WERI-Rb-1 (cell line): ENCODE measurements at regions not wholly inside any gene's neighbourhood (a gene's known extent, or its start where the extent isn't known, plus 50 kb on each side); places are given as distances from the start of the nearest gene placed in this dataset.

Experiments used
- DNase-seq: peaks from one replicate; pipeline ENCODE4 v3.0.0-alpha.2; 2020
- H3K27ac ChIP-seq: fragments of 250-450 bp; sonication (Bioruptor Pico); 2 replicates; pipeline ENCODE4 v1.5.1; 2020; ENCODE audit warnings: mild to moderate bottlenecking, moderate library complexity
- H3K27me3 ChIP-seq: fragments of 250-450 bp; sonication (Bioruptor Pico); 2 replicates; pipeline ENCODE4 v1.5.1; 2021; ENCODE audit warnings: mild to moderate bottlenecking, low read depth, moderate library complexity; ENCODE audit not compliant: insufficient read depth, severe bottlenecking
- H3K36me3 ChIP-seq: fragments of 250-450 bp; sonication (Bioruptor Pico); 2 replicates; pipeline ENCODE4 v1.5.1; 2020; ENCODE audit warnings: mild to moderate bottlenecking, moderate library complexity
- H3K4me3 ChIP-seq: 2 replicates; pipeline ENCODE4 v1.5.1; 2011; ENCODE audit warnings: low read depth, mild to moderate bottlenecking, control low read depth, low read length
- H3K9me3 ChIP-seq: fragments of 250-450 bp; sonication (Bioruptor Pico); 2 replicates; pipeline ENCODE4 v1.5.1; 2021; ENCODE audit warnings: mild to moderate bottlenecking, moderate library complexity; ENCODE audit not compliant: severe bottlenecking
- TF ChIP-seq, protein P1 (sequence below): IDR thresholded peaks from 2 replicates; pipeline ENCODE4 v1.5.1; 2011; ENCODE audit warnings: low read depth, mild to moderate bottlenecking, control low read depth, inconsistent platforms, low read length

DNA sequence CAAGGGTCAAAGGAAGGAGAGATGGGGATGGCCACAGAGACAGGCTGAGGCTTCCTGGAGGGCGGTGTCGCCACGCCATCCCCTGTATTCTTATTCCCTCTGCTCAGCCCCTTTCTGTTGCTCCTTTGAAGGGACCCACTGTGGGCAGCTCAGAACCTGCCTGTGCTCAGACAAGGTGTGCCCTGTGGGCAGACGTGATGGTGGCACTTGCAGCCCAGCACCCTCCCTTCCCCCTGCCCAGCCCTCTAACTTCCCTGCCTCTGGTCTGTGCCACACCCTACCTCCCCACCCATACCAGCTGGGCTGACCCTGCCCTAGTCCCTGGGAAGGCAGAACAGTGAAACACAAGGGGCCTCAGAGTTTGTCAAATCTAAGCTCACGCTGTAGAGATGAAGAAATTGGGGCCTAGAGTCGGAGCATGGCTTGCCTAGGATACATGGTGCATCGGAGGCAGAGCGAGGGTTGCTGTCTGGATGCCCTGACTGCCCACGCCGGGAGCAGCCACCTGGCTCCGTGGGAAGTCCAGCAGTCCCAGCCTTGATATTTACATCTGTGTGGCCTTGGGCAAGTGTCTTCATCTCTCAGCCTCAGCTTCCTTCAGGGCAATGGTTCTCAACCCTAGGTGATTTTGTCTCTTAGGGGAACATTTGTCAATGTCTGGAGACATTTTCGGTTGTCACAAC lies 68.6 kb upstream of the RUNX3 start:
- Histone ChIP-seq H3K27ac (no peak overlapping the region), H3K9me3 (no peaks in the 10 kb centered on the region), H3K4me3 (no peak overlapping the region), H3K36me3 (no peaks in the 10 kb centered on the region), H3K27me3 (no peaks in the 10 kb centered on the region)
- TF ChIP-seq, protein P1, sequence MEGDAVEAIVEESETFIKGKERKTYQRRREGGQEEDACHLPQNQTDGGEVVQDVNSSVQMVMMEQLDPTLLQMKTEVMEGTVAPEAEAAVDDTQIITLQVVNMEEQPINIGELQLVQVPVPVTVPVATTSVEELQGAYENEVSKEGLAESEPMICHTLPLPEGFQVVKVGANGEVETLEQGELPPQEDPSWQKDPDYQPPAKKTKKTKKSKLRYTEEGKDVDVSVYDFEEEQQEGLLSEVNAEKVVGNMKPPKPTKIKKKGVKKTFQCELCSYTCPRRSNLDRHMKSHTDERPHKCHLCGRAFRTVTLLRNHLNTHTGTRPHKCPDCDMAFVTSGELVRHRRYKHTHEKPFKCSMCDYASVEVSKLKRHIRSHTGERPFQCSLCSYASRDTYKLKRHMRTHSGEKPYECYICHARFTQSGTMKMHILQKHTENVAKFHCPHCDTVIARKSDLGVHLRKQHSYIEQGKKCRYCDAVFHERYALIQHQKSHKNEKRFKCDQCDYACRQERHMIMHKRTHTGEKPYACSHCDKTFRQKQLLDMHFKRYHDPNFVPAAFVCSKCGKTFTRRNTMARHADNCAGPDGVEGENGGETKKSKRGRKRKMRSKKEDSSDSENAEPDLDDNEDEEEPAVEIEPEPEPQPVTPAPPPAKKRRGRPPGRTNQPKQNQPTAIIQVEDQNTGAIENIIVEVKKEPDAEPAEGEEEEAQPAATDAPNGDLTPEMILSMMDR = no peak
- DNase-seq = no peak

DNA sequence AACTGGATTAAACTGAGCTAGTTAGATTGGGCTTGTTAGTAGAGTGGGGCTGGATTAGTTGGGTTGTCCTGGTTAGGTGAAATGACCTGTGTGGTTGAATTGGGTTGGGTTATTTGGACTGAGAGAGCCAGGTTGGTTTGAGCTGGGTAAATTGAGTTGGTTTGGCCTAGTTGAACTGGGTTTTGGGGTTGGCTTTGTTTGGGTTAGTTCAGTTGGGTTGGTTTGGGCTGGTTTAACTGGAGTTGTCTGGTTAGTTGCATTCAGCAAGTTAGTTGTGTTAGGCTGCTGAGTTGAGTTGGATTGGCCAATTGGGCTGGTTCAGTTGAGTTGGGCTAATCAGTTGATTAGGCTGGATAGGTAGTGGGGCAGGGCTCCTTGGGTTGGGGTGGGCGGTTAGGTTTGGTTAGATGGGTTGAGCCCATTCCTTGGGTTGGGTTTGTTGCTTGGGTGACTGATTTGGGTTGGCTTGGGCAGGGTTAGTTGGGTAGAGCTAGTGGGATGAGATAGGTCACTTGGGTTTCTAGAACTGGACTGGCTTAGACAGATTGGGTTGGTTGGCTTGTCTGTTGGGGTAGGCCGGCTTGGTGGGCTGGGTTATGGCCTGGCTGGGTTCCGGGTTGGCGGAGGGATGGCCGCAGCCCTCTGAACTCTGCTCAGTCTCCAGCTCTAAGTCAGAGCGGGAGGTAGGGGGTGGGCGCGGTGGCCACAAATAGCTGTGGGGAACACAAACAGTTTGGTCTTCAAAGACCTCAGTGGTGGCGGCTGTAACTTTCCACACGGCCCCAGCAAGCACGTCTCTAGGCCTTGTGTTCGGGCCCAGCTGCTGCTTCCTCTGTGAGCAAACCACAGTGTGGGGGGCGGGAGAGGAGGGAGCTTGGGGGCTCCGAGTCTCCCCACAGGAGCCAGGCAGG lies 67.2 kb upstream of the RUNX3 start:
- no peaks in the 10 kb centered on the region for H3K9me3 ChIP-seq
- no peaks in the 10 kb centered on the region for H3K36me3 ChIP-seq
- DNase-seq = no peak
- H3K4me3 ChIP-seq = no peak overlapping the region
- no peak overlapping the region; the same call in 1 of the 2 replicates for H3K27ac ChIP-seq
- H3K27me3 ChIP-seq = no peaks in the 10 kb centered on the region
- TF ChIP-seq, protein P1 = no peak

DNA sequence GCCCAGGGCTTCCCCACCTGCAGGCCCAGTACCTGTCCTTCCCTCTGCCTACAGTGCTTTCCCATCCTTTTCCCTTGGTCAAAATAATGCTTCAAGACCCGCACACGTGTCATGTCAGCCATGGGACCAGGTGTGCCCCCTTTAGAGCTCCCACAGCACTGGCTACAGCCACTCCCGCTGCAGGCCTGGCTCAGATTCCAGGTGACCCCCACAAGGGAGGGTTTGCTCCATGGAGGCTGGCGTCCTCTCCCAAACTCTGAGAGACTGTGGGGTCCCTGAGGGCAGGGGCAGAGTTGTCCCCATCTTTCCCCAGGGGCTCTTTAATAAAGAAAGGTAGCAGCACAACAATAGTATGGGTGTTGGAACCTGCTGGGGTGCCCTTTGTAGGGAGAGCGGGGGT lies 66.4 kb upstream of the RUNX3 start:
- H3K27me3 ChIP-seq = no peaks in the 10 kb centered on the region
- TF ChIP-seq, protein P1 = no peak

DNA sequence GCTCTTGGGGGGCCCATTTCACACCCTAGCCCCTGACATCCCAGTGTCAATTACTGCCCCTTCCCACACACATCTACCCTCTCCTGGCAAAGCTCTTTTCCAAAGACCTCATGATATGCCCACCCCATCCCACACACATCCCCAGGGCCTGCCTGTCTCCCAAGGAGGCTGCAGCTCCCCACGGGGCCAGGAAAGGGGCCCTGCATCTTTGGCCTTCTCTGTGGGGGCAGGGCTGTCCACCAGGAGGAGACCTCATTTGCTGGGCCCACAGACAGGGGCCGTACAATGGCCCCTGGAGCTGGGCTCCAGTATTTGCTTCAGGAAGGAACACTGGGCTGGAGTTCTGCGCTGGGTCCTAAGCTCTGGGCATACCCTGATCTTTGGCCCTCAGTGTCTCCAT lies 65.6 kb upstream of the RUNX3 start:
- H3K36me3 ChIP-seq = no peaks in the 10 kb centered on the region
- no peak overlapping the region for H3K27ac ChIP-seq
- H3K4me3 ChIP-seq = no peak overlapping the region
- DNase-seq = no peak
- no peaks in the 10 kb centered on the region for H3K27me3 ChIP-seq
- TF ChIP-seq, protein P1 = no peak
- H3K9me3 ChIP-seq = no peaks in the 10 kb centered on the region

More for the DNA sequence above, 66.4 kb upstream of the RUNX3 start:
- no peaks in the 10 kb centered on the region for H3K9me3 ChIP-seq
- no peaks in the 10 kb centered on the region for H3K36me3 ChIP-seq
- H3K27ac ChIP-seq = no peak overlapping the region; the same call in 1 of the 2 replicates
- no peak for DNase-seq
- H3K4me3 ChIP-seq = no peak overlapping the region

DNA sequence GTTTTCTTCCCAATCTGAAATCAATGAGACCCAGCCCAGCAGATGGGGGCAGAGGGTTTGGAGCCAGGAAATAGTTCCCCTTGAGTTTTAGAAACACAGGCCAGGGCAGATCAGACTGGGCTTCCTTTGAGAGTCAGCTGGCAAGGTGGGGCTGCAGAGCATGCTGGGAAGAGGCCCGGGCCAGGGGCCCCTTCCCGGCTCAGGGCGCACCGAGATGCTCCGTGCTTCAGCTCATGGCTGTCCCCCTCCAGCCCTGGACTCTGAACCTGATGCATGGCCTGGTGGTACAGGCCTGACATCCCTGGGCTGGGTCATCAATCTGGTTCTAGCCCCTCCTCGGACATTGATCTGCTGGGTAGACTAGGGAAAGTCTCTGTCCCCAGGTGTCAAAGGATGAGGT lies 65.1 kb upstream of the RUNX3 start:
- Histone ChIP-seq H3K9me3 (no peaks in the 10 kb centered on the region), H3K4me3 (no peak overlapping the region), H3K27ac (no peak overlapping the region), H3K36me3 (no peaks in the 10 kb centered on the region), H3K27me3 (no peaks in the 10 kb centered on the region)
- DNase-seq = no peak
- TF ChIP-seq, protein P1 = no peak
